OCI-LY3 (cell line): ENCODE measurements at regions not wholly inside any gene's neighbourhood (a gene's known extent, or its start where the extent isn't known, plus 50 kb on each side); places are given as distances from the start of the nearest gene placed in this dataset.

ENCODE experiments used
- CTCF ChIP-seq: fragments of 200-600, 300-600 bp; sonication (generic); IDR thresholded peaks from 2 replicates; pipeline ENCODE4 v1.5.1; 2014; ENCODE audit warnings: antibody characterized with exemption, low read length, low read depth
- EZH2phosphoT487 ChIP-seq: fragments of 200-600 bp; shearing (Covaris generic); IDR thresholded peaks from 2 replicates; pipeline ENCODE4 v1.6.1; 2018; ENCODE audit warnings: antibody characterized with exemption, mixed run types, low read depth

- TF ChIP-seq EZH2phosphoT487 (no peak), CTCF (no peak)
Observed at GRCh38 chr4:79598801-79599200, 190.8 kb upstream of the GK2 start.
